CMK (cell line): ENCODE measurements at regions not wholly inside any gene's neighbourhood (a gene's known extent, or its start where the extent isn't known, plus 50 kb on each side); places are given as distances from the start of the nearest gene placed in this dataset.
"Not testable (repeated sequence)": the region's sequence is repeated elsewhere in the genome, so short reads cannot be mapped to it uniquely, and the experiment has no call there.

Experiments used
- DNase-seq: peaks from one replicate; pipeline ENCODE4 v3.0.0-alpha.2; 2010; ENCODE audit warnings: low read depth

DNA sequence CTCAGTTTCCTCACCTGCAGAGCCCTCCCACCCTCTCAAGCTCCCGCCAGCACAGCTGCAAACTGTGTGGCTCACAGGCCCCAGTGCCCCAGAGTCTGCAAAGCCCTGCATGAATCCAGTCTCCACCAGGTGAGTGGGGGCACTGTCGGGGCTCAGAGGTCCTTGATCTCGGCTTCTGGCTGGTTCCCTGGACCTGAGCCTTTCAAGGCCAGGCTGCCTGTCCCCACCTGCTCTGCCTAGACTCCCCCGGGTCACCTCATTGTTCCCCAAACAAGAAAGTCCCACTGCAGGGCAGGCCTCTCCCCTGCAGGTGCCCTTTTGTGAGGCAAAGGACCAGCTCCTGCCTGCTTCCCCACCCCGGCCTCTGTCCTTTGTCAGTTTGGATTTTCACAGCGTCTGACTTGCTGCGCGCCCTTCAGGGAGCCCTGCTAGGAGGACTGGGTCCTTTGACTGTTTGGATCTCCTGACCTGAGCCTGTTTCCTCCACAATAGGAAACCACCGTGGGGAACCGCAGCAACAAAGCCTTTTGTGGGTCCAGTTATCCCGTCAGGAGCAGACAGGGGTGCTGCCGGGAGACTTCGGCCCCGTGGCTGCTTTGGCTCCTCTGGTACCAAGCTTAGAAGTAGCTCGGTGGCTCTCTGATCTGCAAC lies 200.5 kb upstream of the HDAC4 start:
- DNase-seq = no peak

DNA sequence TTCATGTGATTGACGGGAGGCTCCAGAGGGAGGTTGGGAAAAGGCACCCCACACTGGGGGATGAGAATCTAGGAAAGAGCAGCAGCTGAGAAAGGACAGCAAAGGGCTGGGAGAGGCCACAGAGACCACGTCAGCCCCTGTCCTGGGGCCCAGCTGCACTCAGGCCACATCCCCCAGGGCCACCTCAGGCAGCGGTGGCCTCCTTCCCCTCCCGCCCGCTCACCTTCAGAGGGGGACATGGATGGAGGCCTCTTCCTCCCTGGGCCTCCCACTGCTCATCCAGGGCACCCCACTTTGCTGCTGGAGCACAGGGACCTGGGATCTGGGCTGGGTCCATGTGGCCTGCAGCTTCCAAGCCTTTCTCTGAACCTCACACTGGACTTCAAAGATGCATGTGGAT lies 199.8 kb upstream of the HDAC4 start:
- no peak for DNase-seq

DNA sequence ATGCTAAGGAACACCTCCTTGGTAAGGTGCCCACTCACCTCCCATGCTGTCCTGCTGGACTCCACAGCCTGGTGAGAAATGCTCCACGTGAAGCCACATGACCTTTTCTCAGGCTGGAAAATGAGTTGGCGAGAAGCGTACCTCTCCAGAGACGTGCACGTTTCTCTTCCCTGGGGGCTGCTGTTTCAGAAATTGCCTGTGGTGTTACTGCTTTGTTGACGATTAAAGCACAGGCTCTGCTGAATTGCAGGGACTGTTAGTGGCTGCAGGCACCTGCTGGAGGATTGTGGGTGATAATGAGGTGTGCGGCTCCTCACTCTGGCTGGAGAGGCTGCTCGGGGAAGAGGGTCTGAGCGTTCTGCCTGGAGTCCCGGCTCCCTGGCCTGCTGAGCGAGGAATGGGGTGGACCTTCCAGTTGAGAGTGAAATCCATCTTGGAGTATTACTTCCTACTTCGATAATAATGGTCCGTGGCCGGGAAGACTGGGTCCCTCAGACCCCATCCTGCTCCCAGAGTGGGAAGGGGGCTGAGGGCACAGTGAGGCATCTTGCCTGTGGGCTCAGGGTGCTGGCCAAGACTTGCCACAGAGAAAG lies 199.3 kb upstream of the HDAC4 start:
- no peak for DNase-seq

DNA sequence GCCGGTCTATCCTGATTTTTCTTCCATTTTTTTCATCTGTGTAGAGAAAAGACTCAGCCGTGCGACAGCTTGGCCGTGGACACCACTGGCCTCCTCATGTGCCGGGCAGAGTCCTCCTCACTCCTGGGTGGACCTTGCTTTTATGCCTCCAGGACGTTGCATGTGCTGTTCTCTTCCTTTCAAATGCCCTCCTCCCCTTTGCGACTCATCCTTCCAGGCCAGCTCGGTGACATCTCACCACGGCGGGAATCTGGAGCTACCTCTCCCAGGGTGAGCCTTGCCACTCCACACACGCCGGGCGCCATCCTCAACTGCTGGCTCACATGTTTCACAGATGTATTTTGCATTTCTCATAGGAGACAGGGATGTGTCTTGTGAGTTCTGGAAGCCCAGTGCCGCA lies 198.5 kb upstream of the HDAC4 start:
- DNase-seq = no peak

DNA sequence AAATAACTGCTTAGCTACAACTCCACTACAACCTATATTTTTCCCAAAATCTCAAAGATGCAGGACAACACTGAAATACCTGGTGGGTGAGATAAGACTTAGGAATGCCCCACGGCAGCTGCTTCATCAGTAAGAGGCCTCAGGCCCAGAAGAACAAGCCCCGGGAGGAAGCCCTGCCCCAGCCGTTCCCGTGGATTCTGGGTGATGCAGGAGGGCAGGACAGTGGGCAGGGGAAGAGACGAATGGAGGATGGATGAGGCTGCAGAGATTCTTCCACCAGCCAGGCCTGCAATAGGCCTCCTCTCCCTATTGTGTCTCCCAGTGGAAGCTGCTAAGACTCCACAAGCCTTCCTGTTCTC lies 197.9 kb upstream of the HDAC4 start:
- no peak for DNase-seq

DNA sequence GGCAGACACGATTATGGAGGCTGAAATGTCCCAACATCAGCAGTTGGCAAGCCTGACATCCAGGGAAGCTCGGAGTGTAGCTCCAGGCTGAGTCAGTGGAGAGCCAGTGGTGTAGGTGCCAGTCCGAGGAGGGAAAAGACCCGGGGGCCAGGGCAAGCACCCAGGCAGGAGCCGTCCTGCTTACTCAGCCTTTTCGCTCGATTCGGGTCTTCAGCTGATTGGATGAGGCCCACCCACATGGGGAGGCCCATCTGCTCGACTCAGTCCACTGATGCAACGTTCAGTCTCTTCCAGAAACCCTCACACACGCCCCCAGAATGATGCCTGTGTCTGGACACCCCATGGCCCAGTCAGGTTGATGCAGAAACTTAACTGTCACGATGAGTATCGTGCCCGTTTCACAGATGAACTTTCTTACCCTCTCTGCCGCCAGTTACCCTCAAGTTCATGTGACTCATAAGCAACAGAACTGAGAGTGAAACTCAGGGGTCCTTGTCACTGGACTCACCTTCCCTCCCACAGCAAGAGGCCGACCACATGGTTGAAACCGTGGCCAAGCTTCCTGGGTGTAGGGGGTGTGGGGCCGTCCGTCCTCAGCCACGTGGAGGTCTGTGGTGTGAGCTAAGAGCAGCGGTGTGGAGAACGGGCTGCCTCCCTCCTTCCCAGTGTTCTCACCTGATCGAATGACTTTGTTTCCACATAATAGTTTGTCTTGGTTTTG lies 197.4 kb upstream of the HDAC4 start:
- DNase-seq = no peak

DNA sequence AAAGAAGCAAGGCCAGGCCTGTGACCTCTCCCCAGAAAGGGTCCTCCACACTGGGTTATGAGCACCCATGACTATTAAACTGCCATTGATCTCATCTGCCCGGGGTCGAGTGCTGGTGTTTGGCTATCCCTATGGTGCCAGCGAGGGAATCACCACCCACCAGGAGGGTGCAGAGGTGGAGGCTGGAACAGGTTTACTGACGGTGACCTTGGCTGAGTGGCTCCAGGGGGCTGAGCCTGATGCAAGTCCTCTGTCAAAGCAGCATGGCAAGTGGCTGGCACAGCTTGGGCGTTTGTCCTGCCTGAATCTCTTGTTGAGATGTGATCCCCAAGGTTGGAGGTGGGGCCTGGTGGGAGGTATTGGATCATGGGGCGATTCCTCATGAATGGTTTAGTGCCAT lies 196.4 kb upstream of the HDAC4 start:
- no peak for DNase-seq

DNA sequence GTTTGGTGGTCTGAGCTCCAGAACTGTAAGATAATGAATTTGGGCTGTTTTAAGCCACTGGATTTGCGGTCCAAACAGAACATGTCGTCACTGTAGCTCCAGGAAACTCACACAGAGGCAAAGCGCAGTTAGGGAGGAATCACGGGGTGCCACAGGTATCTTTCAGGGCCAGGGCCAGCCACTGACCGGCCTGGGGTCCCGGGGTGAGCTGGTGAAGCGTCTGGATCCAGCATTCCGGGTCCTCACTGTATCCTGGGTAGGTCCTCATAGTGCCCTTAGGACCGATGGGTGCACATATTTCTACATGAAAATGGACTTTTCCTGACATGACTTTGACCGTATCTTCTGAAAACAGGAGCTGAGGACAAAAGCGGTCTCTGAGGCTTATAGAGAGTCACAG lies 196.0 kb upstream of the HDAC4 start:
- DNase-seq = no peak

DNA sequence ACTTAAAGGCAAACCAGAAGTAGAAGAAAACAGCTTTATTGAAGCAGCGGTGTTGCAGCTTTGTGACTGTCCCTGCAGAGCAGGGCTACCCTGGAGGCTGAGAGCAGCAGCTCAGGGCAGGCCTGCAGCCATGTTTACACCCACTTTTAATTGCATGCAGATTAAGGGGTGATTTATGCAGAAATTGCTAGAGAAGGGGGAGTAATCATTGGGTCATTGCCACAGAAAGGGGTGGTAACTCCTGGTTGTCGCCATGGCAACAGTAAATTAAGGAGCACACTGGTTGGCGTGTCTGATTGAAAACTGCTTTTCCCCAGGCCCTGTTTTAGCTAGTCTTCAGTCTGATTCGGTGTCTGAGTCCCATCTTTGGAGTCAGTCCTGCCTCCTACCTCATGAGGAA lies 195.4 kb upstream of the HDAC4 start:
- DNase-seq = no peak

DNA sequence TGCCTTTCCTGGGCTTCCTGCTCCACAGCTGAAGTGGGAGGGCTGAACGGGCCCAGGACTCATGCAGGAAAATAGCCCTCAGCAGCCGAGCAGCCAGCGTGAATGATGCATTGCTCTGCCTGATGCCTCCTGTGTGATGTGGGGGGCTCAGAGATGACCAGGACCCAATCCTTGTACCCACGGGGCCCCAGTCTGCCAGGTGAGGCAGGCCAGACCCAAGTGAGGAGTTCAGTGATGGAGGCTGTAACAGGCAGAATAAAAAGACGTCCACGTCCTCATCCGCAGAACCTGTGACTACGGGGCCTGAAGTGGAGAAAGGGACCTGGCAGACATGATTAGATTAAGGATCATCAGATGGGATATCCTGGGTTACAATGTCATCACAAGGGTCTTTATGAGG lies 194.9 kb upstream of the HDAC4 start:
- DNase-seq = no peak

DNA sequence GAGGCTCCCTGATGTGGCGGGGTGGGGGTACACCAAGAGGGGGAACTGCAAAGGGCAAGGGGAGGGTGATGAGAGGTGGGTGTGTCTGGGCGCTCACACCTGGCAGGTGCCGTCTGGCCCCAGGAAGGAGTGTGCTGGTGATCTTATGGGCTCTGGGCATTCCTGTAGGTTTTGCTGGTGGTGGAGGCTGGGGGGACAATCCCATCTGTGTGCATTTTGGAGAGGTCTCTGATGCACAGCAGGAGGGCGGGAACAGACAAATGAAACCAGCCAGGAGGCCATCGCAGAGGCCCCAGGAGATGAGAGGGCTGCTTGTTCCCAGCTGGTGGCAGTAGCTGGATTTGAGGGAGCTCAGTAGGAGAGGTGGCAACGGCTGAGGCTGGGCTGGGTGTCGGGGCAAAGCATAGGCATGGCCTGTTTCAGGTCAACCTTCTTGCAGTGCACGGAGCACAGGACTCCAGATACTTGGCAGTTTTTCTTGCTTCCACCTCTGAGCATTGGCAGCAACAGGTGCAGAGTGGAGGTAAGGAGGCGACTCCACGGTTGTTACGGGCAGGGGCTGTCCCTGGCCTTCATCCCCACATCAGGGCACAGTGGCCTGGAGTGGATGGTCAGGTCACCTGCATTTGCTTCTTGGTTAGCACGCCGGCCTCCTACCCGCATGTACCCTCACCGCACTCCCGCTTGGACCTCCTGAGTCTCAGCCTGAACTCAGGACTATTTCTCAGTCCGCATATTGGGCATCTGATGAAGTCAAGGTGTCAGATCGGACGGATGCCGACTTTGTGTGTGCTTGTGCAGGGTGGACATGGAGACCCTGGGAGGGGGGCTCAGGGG lies 194.2 kb upstream of the HDAC4 start:
- DNase-seq = no peak

DNA sequence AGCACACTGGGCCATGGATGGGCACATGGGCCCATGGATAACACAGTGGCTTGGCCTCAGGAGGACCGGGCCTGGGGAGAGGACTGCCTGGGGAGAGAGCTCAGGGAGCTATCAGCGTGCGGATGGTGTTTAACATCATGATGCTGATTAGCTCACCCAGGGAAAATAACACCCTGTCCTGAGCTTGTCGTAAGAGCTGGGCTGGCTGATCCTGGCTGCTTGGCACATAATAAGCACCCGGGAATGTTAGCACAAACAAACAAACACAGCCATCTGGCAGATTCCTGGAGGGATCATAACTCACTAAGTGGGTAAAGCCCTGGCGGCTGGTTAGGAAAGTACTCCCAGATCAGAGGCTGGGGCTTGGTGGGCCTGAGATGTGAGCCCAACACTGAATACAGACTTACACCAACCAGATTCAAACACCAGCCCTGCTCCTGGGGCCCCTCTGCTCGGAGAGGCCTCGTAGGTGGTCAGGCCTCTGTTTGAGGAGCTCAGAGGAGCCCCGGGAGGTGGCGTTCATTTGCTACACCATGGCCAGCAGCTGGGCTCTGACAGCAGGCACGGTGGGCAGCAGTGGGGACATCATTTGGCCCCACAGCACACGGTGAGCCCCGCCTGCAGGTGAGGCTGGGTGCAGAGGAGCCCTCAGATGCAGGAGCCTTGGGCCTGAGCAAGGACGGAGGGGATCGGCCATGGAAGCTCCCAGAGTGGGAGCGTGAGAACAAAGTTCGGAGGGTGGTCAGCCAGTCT lies 193.4 kb upstream of the HDAC4 start:
- DNase-seq = no peak

DNA sequence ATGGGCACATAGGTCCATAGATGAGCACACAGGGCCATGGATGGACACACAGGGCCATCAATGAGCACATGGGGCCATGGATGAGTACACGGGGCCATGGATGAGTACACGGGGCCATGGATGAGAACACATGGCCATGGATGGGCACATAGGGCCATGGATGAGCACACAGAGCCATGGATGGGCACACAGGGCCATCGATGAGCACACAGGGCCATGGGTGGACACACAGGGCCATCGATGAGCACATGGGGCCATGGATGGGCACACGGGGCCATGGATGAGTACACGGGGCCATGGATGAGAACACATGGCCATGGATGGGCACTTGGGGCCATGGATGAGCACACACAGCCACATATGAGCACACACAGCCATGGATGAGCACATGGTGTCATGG lies 192.6 kb upstream of the HDAC4 start:
- DNase-seq = no peak

DNA sequence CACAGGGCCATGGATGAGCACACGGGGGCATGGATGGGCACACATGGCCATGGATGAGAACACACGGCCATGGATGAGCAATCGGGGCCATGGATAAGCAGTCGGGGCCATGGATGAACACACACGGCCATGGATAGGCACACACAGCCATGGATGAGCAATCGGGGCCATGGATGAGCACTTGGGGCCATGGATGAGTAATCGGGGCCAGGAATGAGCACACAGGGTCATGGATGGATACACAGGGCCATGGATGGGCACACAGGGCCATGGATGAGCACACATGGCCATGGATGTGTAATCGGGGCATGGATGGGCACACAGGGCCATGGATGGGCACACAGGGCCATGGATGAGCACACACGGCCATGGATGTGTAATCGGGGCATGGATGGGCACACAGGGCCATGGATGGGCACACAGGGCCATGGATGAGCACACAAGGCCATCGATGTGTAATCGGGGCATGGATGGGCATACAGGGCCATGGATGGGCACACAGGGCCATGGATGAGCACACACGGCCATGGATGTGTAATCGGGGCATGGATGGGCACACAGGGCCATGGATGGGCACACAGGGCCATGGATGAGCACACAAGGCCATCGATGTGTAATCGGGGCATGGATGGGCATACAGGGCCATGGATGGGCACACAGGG lies 191.9 kb upstream of the HDAC4 start:
- not testable (repeated sequence) for DNase-seq

DNA sequence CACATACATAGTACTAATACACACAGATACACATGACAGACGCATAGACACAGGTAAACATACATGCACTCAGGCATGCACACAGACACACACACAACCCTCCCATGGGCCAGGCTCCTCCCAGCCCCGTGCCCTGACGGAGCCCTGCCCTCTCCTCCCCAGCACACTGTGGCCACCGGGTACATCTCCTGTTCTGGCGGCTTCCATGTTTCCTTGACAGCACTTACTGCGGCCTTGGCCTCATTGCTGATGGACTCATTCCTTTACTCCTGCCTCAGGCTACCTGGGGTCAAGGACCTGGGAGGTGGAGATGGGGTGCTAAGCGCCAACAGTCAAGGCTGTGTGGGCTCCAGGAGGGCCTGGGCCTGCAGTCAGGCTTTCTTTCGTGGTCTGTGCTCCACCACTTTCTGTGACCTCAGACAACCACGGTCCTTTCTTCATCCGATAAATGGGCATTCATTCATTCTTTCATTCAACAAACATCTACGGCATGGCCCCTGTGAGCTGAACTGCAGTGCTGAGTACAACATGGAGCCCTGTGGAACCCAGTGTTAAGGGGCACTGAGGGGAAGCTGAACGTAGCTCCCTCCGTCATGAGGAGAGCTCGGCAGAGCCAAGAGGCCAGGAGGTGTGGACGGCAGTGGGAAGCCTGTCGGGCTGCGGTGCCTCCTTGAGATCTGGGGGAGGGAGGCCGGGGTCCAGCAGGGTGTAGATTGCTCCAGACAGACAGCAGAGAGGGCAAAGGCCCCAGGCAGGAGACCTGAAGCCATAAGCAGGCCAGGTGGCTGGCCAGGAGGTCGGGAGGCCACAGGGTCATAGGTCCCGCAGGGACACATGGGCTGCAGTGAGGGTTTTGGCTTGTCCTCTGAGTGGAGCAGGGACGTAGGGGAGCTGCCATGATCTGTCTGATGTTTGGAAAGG lies 190.4 kb upstream of the HDAC4 start:
- DNase-seq = no peak

DNA sequence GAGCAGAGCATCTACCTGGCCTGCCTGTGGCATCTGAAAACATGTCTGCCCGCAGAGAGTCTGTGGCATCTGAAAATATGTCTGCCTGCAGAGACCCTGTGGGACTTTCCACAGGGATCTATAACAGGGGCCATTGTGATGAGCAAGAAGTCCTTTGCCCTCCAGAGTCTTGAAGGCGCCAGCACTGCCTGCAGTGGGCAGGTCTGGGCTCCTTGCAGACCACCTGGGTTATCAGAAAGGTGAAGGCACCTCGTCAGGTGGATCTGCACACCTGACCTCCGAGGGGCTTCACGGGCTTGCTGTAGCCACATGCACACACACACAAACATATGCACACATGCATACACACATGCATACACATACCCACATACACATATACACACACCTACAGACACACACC lies 189.5 kb upstream of the HDAC4 start:
- no peak for DNase-seq

DNA sequence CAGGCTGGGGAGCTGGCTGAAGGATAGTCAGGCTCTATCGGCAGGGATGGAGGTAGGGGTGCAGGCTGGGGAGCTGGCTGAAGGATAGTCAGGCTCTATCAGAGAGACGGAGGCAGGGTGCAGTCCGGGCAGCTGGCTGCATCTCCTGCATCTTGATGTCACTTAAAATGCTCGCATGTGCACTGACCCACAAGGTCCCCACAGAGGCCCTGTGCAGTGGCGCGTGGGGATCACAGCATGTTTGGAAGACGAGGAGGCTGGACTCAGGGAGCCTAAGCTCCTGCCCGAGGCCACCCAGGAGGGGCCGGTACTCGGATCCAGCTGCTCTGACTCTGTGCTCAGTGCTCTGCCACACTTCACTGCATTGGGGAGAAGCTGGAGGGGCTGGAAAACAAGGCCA lies 189.0 kb upstream of the HDAC4 start:
- DNase-seq = no peak

DNA sequence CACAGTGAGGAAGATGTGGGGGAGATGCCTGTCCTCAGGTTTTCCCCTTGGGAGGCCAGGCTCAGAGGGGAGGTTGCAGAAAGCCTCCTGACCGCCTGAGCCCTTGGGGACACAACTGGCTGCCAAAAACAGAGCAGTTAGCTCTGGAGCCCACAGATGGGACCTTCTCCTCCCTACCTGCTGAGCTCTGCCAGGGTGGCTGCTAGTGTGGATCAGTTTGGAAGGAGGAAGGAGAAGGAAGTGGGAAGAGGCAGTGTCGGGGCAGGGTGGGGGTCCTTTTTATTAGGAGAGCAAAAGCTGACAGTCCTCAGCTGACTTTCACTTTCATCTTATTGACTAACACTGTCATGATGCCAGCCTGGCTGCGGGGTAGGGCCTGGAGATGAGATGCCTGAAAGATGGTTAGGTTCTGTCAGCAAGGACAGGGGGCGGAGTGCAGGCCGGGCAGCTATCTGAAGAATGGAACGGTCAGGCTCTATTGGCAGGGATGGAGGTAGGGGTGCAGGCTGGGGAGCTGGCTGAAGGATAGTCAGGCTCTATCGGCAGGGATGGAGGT lies 188.5 kb upstream of the HDAC4 start:
- DNase-seq = no peak

DNA sequence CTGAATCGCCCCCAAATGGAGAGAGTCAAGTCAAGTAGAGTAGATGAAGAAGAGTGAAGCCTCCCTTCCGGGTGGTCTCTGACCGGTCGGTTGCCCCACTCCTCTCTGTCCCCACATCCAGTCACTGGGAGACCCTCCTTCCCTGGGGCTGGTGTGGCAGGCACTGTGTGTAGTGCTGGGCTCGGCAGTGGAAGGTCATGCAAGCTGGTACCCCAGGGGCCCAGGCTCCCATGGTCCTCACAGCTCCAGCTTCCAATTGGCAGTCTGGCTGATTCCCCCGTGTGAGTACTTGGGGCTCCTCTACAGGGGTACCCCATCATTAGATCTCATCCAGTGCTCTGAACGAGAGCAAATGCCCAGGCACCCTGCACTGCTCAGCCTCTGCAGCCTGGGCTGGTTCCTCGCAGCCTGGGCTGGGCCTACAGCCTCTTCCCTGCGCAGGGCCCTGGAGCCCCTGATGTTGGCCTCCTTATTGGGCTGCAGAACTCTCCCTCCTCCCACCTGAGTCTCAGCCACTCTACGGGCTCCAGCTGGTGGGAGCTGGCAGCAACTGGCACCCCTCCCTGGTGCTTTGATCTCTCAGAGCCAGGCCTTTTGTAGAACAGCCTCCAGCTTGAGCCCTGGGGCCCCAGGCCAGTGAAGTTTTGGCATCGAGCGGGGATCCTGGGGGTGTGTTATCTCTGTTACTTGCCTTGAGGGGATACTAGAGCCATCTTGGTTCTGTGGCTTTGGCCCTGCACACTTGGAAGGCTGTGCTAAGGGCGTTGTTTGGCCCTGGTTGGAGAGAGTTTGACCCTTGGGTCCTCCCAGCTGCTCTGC lies 187.8 kb upstream of the HDAC4 start:
- no peak for DNase-seq
